HK-2 (cell line): ENCODE measurements at regions not wholly inside any gene's neighbourhood (a gene's known extent, or its start where the extent isn't known, plus 50 kb on each side); places are given as distances from the start of the nearest gene placed in this dataset.
A peak's percentile ranks its signal among the peaks of the same experiment; 100 is the strongest.

ENCODE experiments used
- DNase-seq: peaks from one replicate; pipeline ENCODE4 v3.0.0-alpha.2; 2018; ENCODE audit not compliant: unreplicated experiment

GRCh38 chr20:51266353-51266752, 243.4 kb upstream of the KCNG1 start:
- DNase-seq: no peak

GRCh38 chr20:51265361-51265760, 242.5 kb upstream of the KCNG1 start:
- no peak for DNase-seq

DNA sequence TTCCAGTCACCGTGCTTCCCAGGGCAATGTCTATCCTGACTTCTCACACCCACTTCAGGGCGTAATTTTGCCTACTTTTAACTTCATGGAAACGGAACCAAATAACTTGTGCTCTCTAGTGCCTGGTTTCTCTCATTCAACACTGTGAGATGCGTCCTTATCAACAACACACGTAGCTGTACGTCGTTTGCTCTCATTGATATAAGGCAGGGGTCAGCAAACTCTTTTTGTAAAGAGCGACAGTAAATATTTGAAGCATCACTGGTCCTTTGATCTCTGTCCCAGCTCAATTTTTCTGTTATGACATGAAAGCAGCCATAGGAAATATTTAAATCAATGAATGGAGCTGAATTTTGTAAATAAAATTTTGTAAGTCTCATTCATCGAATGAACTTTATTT, 239.3 kb upstream of the KCNG1 start:
- DNase-seq: no peak

GRCh38 chr20:51259455-51259854, 236.5 kb upstream of the KCNG1 start:
- no peak for DNase-seq

- no peak for DNase-seq
Measured at GRCh38 chr20:51258582-51259165, 235.8 kb upstream of the KCNG1 start.

- DNase-seq: no peak
Measured at GRCh38 chr20:51255417-51255816, 232.5 kb upstream of the KCNG1 start.

- no peak for DNase-seq
Measured at GRCh38 chr20:51253280-51253679, 230.4 kb upstream of the KCNG1 start.

DNA sequence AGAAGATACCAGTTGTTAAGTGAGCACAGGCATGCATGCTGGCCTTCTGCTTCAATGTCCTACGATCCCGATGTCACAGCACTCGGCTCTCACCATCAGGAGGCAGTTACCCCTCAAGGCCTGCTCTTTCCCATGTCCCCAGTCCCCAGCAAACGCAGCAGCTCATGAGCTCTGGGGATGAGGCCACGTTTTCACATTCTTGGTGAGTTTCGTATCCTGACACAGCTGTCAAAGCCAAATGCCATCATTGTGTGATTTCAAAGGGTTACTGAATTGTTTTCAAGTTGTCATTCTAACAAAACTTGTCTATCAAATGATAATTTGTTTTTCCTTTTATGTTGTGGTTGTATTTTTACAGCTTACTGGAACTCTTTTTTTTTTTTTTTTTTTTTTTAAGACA, 226.9 kb upstream of the KCNG1 start:
- DNase-seq: no peak

DNA sequence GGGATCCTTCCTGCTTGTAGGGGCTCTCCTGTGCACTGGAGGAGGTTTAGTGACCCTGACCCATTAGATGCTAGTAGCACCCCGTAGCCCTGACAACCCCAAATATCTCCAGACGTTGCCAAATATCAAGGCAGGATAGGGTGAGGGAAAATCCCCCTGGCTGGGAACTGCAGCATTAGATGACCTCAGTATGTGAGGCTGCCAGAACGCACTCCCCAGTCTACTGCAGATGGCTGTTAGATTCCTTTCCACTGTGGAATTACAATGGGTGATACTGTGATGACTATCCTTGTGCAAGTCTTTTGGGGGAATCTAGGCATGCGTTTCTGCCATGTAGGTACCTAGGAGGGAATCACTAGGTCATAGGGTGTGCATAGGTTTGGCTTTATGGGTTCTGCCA, 226.3 kb upstream of the KCNG1 start:
- no peak for DNase-seq

DNA sequence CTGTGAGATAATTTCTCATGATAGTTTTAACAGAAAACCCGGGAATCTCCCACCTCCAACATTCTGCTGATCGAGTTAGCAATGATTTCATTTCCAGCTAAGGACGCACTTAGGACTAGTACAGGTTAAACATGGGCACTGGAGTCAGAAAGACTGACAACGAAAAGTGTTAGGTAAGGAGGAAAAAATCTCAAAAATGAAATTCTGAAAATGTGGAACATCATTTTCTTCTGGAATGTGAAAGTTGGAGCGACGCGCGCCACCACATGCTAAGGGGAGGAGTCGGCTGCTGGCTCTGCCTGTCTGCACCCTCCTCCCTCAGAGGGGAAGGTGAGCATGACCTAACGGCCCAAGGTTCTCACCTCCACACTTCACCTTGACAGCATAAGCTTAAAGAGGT, 221.6 kb upstream of the KCNG1 start:
- no peak for DNase-seq

GRCh38 chr20:51238675-51239305, 215.9 kb upstream of the KCNG1 start:
- no peak for DNase-seq

GRCh38 chr20:51237791-51238190, 214.9 kb upstream of the KCNG1 start:
- no peak for DNase-seq

DNA sequence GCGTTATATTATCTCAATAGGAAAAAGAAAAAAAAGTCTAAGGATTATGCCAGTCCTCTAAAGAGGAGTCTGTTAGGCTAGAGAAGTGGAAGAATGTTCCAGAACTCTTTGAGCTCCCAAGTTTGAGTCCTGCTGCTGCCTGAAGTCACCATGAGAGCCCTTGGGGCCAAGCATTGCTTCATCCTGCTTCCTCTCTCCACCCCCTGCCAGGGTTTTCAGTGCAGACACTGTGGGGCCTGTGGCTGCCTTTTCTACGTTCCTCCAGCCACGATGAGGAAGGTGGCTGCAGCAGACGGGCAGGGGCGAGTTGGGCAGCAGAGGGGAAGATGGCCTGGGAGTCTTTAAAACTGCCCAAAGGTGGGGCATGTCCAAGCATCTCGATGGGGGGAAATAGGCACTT, 214.4 kb upstream of the KCNG1 start:
- no peak for DNase-seq

GRCh38 chr20:51236421-51236820, 213.5 kb upstream of the KCNG1 start:
- DNase-seq: no peak

DNA sequence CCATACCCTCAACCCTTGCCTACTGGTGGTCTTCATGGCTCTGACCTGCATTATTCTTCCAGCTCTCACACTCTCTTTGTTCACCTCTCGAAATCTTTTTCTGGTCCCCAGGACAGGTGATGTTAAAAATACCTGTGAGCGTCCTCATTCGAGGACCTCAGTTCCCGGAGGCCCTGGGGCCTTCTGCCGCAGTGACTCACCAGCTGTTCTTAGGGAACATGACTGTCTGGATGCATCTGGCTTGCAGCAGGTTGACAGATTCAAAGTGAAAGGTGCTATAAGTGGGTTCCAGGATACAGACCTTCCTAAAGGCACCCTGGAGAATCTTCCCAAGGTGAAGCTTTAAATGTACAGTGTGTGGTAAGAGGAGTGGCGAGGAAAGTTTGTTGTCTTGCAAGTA, 210.4 kb upstream of the KCNG1 start:
- no peak for DNase-seq

DNA sequence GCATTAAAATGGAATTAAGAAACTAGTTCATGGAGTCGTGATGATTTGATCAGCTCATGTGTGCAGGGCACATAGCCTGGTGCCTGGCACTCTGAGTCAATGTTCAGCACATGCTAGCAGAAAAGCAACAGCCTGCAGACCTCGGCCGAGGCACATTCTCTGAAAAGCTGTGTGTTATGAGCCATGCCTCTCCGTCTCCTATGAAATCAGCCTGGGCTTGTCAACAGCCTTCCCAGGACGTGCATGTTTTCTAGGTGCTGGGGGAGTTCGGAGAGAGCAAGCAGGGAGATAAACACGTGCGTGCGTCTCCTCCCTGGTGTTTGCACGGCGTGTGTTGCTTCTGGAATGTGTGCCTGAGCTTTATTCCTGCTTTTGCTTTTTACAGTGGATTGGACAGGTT, 207.8 kb upstream of the KCNG1 start:
- no peak for DNase-seq

DNA sequence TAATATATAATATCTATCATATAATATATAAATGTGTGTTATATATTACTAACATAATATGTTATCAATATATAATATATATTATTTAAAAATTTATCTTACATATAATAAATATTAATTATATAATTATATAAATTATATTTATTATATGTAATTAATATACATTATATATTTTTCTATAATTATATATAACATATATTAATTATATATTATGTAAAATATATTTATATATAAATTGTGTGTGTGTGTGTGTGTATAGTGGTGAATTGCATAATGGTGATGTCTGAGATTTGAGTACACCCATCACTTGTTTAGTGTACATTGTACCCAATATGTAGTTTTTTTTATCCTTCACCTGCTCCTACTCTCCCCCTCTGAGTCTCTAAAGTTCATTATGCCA, 205.9 kb upstream of the KCNG1 start:
- no peak for DNase-seq

- no peak for DNase-seq
Measured at GRCh38 chr20:51227744-51228143, 204.8 kb upstream of the KCNG1 start.

- no peak for DNase-seq
Measured at GRCh38 chr20:51223183-51223720, 200.3 kb upstream of the KCNG1 start.

GRCh38 chr20:51221791-51222408, 199.0 kb upstream of the KCNG1 start:
- no peak for DNase-seq

DNA sequence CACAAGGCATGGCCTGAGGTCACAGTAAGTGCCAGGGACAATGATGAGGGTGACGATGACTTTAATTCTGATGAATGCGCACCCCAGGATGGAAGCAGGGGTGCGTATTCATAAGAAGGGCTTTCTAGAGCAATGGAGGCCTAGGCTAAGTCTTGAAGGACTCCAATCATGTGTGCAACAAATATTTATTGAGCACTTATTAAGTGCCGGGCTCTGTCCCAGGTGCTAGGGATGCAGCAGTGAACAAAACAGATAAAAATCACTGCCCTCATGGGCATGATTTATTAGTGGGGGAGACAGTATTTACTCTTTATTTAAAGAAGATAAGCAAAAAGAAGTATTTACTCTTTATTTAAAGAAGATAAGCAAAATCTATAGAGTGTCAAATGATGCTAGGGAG, 198.2 kb upstream of the KCNG1 start:
- no peak for DNase-seq

- DNase-seq: peak; percentile 35
Measured at GRCh38 chr20:51220293-51220706, 197.4 kb upstream of the KCNG1 start.

DNA sequence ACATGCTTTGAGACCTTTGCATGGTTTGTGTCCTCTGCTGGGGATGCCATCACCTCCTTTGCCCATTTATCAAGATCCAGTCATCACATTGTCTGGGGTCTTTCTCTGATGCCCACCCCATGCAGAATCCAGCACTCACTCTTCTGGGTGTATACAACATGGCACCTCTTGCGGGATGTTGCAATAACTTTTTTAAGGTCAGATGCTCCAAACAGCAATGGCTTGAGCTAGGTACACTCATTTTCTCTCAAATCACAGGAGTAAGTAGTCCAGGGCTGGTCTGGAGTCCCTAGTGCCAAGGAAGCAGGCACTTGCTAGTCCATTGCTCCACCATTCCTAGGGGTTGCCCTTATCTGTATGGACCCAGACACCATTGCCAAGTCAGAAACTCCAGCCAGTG, 196.6 kb upstream of the KCNG1 start:
- DNase-seq: no peak
